Hepatocyte (in vitro differentiated cells): ENCODE measurements at regions not wholly inside any gene's neighbourhood (a gene's known extent, or its start where the extent isn't known, plus 50 kb on each side); places are given as distances from the start of the nearest gene placed in this dataset.

Experiments used
- DNase-seq: peaks from one replicate; pipeline ENCODE4 v3.0.0-alpha.2; 2016; ENCODE audit warnings: low spot score
- H2AFZ ChIP-seq: fragments of 200-600 bp; sonication (generic); 2 replicates; pipeline ENCODE4 v1.6.0; 2016; ENCODE audit warnings: antibody characterized with exemption, mild to moderate bottlenecking
- H3K27ac ChIP-seq: fragments of 200-600 bp; sonication (generic); 2 replicates; pipeline ENCODE4 v1.5.1; 2016; ENCODE audit warnings: mild to moderate bottlenecking
- H3K27me3 ChIP-seq: fragments of 200-600 bp; sonication (generic); 2 replicates; pipeline ENCODE4 v1.6.1; 2016
- H3K36me3 ChIP-seq: fragments of 200-600 bp; sonication (generic); replicated peaks from 2 replicates; pipeline ENCODE4 v1.5.1; 2016; ENCODE audit warnings: low read depth; ENCODE audit not compliant: insufficient read depth
- H3K4me1 ChIP-seq: fragments of 200-600 bp; sonication (generic); 2 replicates; pipeline ENCODE4 v1.5.1; 2016; ENCODE audit warnings: mild to moderate bottlenecking, moderate library complexity; ENCODE audit not compliant: insufficient read depth
- H3K4me2 ChIP-seq: fragments of 200-600 bp; sonication (generic); 2 replicates; pipeline ENCODE4 v1.6.0; 2016
- H3K4me3 ChIP-seq: fragments of 200-600 bp; sonication (generic); 2 replicates; pipeline ENCODE4 v1.5.1; 2016; ENCODE audit warnings: mild to moderate bottlenecking
- H3K79me2 ChIP-seq: fragments of 200-600 bp; sonication (generic); 2 replicates; pipeline ENCODE4 v1.6.0; 2017; ENCODE audit warnings: mild to moderate bottlenecking
- H3K9me2 ChIP-seq: fragments of 200-600 bp; sonication (generic); replicated peaks from 2 replicates; pipeline ENCODE4 v1.6.0; 2017; ENCODE audit warnings: mild to moderate bottlenecking; ENCODE audit not compliant: insufficient read depth
- H3K9me3 ChIP-seq: fragments of 200-600 bp; sonication (generic); 2 replicates; pipeline ENCODE4 v1.5.1; 2016; ENCODE audit warnings: low read depth, mild to moderate bottlenecking
- H4K20me1 ChIP-seq: fragments of 200-600 bp; sonication (generic); 2 replicates; pipeline ENCODE4 v1.6.0; 2016; ENCODE audit warnings: mild to moderate bottlenecking; ENCODE audit not compliant: insufficient read depth, poor library complexity, severe bottlenecking
- EZH2 ChIP-seq: fragments of 200-600 bp; sonication (generic); IDR thresholded peaks from 2 replicates; pipeline ENCODE4 v1.6.1; 2016; ENCODE audit warnings: antibody characterized with exemption, mild to moderate bottlenecking, borderline replicate concordance
- EZH2phosphoT487 ChIP-seq: fragments of 200-600 bp; sonication (generic); IDR thresholded peaks from one replicate; pipeline ENCODE4 v1.6.1; 2018; ENCODE audit warnings: antibody characterized with exemption, mild to moderate bottlenecking, low read depth, moderate library complexity; ENCODE audit not compliant: unreplicated experiment, severe bottlenecking
- WGBS: methylation state at CpG from one replicate; pipeline ENCODE4 v1.1.6; 2016; ENCODE audit warnings: low lambda C conversion rate; ENCODE audit errors: missing lambda C conversion rate; 5-methylcytosine and 5-hydroxymethylcytosine counted together
- TF ChIP-seq, protein P1 (sequence below): fragments of 200-600 bp; sonication (generic); IDR thresholded peaks from 2 replicates; pipeline ENCODE4 v1.5.1; 2016; ENCODE audit warnings: antibody characterized with exemption, mild to moderate bottlenecking; ENCODE audit not compliant: poor library complexity

DNA sequence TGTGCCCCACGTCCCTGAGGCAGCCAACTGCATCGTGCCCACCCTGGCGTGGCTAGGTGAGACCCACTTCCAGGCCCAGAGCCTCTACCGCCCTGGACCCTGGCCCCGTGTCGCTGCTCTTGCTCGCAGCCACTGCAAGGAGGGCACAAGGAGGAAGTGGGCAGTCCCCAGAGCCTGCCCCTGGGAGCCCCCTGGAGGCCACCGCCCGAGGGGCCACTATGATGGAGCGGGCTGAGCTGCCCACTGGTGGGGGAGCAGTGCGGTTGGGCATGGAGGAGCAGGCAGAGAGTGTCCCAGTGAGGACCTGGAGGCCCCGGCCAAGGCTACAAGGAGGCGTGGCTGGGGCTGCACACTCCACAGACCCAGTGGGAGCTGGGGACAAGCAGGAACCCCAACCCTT lies 323.6 kb downstream of the PCNX1 start:
- no peak overlapping the region for H3K4me2 ChIP-seq
- H3K4me3 ChIP-seq: no peak overlapping the region
- H3K27ac ChIP-seq: no peak overlapping the region
- no peaks in the 10 kb centered on the region for H3K36me3 ChIP-seq
- no peaks in the 10 kb centered on the region for H3K9me3 ChIP-seq
- H3K9me2 ChIP-seq: no peaks in the 10 kb centered on the region
- no peaks in the 10 kb centered on the region for H4K20me1 ChIP-seq
- no peaks in the 10 kb centered on the region for H3K79me2 ChIP-seq
- no peaks in the 10 kb centered on the region for H3K27me3 ChIP-seq
- H3K4me1 ChIP-seq: no peaks in the 10 kb centered on the region
- no peak for DNase-seq
- no peak overlapping the region for H2AFZ ChIP-seq
- TF ChIP-seq EZH2phosphoT487: no peak
- 96% methylated on average over 13 of the region's 13 CpGs for WGBS

DNA sequence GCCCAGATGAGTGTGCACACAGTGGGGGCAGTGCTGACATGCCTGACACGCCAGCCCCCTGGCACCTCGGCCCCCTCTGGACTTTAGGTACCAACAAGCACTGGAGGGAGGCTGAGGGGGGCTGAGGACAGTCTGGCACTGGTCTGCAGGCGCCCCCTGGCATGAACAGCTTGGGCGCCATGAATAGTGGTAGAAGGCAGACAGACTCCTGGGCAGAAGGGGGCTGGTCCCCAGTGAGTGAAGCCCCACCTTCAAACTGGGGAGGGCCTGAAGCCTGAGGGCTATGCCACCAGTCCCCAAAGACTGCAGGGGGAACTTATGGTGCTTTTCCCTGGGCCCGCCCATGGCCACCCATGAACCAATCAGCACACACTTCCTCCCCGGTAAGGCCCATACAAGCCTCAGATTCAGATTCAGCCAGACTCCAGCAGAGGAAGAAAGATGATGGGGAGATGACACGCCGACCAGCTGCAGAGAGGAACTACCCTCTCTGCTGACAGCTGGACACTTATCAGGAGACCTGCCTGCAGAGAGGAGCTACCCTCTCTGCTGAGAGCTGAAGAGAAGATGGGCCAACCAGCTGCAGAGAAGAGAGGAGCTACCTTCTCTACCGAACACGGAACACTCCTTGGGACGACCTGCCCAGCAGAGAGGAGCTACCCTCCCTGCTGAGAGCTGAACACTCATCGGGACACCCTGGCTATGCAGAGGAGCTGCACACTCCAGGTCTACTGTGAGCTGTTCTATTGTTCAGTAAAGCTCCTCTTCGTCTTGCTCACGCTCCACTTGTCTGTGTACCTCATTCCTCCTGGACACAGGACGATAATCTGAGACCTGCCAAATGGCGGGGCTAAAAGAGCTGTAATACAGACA lies 324.5 kb downstream of the PCNX1 start:
- Histone ChIP-seq H3K4me2 (no peak overlapping the region), H3K36me3 (no peaks in the 10 kb centered on the region), H3K9me3 (no peaks in the 10 kb centered on the region), H3K9me2 (no peaks in the 10 kb centered on the region), H3K4me3 (no peak overlapping the region), H3K79me2 (no peaks in the 10 kb centered on the region), H4K20me1 (no peaks in the 10 kb centered on the region), H3K27me3 (no peaks in the 10 kb centered on the region), H3K4me1 (no peaks in the 10 kb centered on the region), H3K27ac (no peak overlapping the region), H2AFZ (no peak overlapping the region)
- TF ChIP-seq EZH2phosphoT487 (no peak), EZH2 (no peak)
- TF ChIP-seq, protein P1, sequence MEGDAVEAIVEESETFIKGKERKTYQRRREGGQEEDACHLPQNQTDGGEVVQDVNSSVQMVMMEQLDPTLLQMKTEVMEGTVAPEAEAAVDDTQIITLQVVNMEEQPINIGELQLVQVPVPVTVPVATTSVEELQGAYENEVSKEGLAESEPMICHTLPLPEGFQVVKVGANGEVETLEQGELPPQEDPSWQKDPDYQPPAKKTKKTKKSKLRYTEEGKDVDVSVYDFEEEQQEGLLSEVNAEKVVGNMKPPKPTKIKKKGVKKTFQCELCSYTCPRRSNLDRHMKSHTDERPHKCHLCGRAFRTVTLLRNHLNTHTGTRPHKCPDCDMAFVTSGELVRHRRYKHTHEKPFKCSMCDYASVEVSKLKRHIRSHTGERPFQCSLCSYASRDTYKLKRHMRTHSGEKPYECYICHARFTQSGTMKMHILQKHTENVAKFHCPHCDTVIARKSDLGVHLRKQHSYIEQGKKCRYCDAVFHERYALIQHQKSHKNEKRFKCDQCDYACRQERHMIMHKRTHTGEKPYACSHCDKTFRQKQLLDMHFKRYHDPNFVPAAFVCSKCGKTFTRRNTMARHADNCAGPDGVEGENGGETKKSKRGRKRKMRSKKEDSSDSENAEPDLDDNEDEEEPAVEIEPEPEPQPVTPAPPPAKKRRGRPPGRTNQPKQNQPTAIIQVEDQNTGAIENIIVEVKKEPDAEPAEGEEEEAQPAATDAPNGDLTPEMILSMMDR: no peak
- DNase-seq: no peak
- WGBS: 91% methylated on average over 16 of the region's 16 CpGs

DNA sequence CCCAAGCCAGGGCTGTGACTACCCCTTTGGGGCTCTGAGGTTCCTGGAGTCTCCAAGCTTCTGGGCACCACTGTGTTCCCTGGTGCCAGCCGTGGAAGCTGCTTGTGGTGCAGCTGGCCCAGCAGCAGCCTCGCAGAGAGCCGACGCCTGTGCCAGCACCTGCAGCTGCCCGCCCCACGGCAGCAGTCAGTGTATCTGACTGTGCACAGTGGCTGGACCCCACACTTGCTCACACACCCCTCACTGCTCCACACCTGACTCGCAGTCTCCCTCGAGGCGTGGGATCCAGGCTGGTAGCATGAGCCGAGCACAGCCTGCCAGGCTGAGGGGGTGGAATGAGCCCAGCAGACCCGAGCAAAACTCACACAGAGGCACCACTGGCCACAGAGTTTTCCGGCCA lies 325.2 kb downstream of the PCNX1 start:
- Histone ChIP-seq H3K4me2 (no peak overlapping the region), H3K36me3 (no peaks in the 10 kb centered on the region), H3K27ac (no peak overlapping the region), H2AFZ (no peak overlapping the region), H3K9me3 (no peaks in the 10 kb centered on the region), H3K4me1 (no peaks in the 10 kb centered on the region), H3K4me3 (no peak overlapping the region), H3K79me2 (no peaks in the 10 kb centered on the region), H4K20me1 (no peaks in the 10 kb centered on the region), H3K9me2 (no peaks in the 10 kb centered on the region), H3K27me3 (no peaks in the 10 kb centered on the region)
- 96% methylated on average over 12 of the region's 12 CpGs for WGBS
- no peak for TF ChIP-seq EZH2
- TF ChIP-seq, protein P1: no peak
- no peak for TF ChIP-seq EZH2phosphoT487
- DNase-seq: no peak

DNA sequence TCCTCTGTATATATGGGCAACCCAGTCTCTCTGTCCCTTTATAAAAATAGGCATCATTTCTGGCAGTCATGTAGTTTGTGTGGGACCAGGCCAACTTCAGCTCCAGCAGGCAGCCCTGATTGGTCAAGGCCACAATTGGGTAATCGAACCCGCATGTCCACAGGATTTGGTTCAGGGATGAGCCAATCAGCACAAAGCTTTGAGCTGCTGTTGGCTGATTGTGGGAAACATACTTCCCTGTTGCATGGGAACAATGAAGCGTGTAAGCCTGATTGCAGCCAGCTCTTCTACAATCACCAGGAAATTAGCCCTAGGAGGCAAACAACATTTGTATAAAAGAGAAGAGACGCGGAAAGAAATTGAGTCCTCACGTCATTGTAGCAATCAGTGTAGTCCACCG lies 328.6 kb downstream of the PCNX1 start:
- Histone ChIP-seq H3K79me2 (no peaks in the 10 kb centered on the region), H3K27ac (no peak overlapping the region), H3K9me2 (no peaks in the 10 kb centered on the region), H3K4me1 (no peaks in the 10 kb centered on the region), H2AFZ (no peak overlapping the region), H3K36me3 (no peaks in the 10 kb centered on the region), H4K20me1 (no peaks in the 10 kb centered on the region), H3K27me3 (no peaks in the 10 kb centered on the region), H3K4me3 (no peak overlapping the region), H3K9me3 (no peaks in the 10 kb centered on the region), H3K4me2 (no peak overlapping the region)
- TF ChIP-seq EZH2: no peak
- TF ChIP-seq EZH2phosphoT487: no peak
- TF ChIP-seq, protein P1: no peak
- WGBS: 91% methylated on average over 7 of the region's 7 CpGs
- DNase-seq: no peak
